Caco-2 (cell line): ENCODE measurements at regions not wholly inside any gene's neighbourhood (a gene's known extent, or its start where the extent isn't known, plus 50 kb on each side); places are given as distances from the start of the nearest gene placed in this dataset.

Source experiments
- BruUV-seq: library from RNA; stranded (reverse); fragments of 400-500 nt; replicated peaks from 2 replicates; lab custom pipeline; 2021; lab: Mats Ljungman, UMichigan
- CTCF ChIA-PET: fragments of 300-600 bp; sonication (Branson Sonifier 250); formaldehyde crosslinking; loops from one replicate; lab custom pipeline; 2022; ENCODE audit warnings: antibody characterized with exemption; lab: Charles Lee
- POLR2A ChIA-PET: fragments of 300-600 bp; sonication (Branson Sonifier 250); formaldehyde crosslinking; loops from one replicate; lab custom pipeline; 2022; ENCODE audit warnings: antibody characterized with exemption; lab: Charles Lee
- DNase-seq, 2 experiments: peaks; one replicate each; pipeline versions ENCODE4 v3.0.0 to v3.0.0-alpha.2; 2020 to 2022
- H3K27me3 ChIP-seq: replicated peaks from 2 replicates; pipeline ENCODE4 v1.6.0; 2011; ENCODE audit warnings: low read length; ENCODE audit not compliant: control insufficient read depth, insufficient read depth
- H3K36me3 ChIP-seq: 2 replicates; pipeline ENCODE4 v1.5.1; 2011; ENCODE audit warnings: low read length; ENCODE audit not compliant: control insufficient read depth, insufficient read depth
- H3K4me1 ChIP-seq: fragments of 250-450 bp; sonication (Bioruptor Pico); 2 replicates; pipeline ENCODE4 v1.5.1; 2020; ENCODE audit warnings: mild to moderate bottlenecking
- H3K4me3 ChIP-seq: 2 replicates; pipeline ENCODE4 v1.5.1; 2011; ENCODE audit warnings: low read depth, mild to moderate bottlenecking, control low read depth, low read length
- H3K9me3 ChIP-seq: fragments of 250-450 bp; sonication (Bioruptor Pico); 2 replicates; pipeline ENCODE4 v1.5.1; 2020; ENCODE audit warnings: mild to moderate bottlenecking, moderate library complexity
- H3K27ac Mint-ChIP-seq: one replicate; pipeline ENCODE4 v1.8.0; 2022; ENCODE audit warnings: mixed read lengths; ENCODE audit not compliant: unreplicated experiment
- H3K27me3 Mint-ChIP-seq: one replicate; pipeline ENCODE4 v1.8.0; 2022; ENCODE audit warnings: mixed read lengths; ENCODE audit not compliant: insufficient read depth, unreplicated experiment
- H3K36me3 Mint-ChIP-seq: one replicate; pipeline ENCODE4 v1.8.0; 2022; ENCODE audit warnings: mild to moderate bottlenecking, mixed read lengths; ENCODE audit not compliant: insufficient read depth, unreplicated experiment
- H3K4me1 Mint-ChIP-seq: one replicate; pipeline ENCODE4 v1.8.0; 2022; ENCODE audit warnings: low read depth, mixed read lengths; ENCODE audit not compliant: unreplicated experiment
- H3K4me3 Mint-ChIP-seq: one replicate; pipeline ENCODE4 v1.8.0; 2022; ENCODE audit warnings: mild to moderate bottlenecking, moderate library complexity, mixed read lengths; ENCODE audit not compliant: unreplicated experiment
- H3K9me3 Mint-ChIP-seq: one replicate; pipeline ENCODE4 v1.8.0; 2022; ENCODE audit warnings: mixed read lengths; ENCODE audit not compliant: unreplicated experiment
- intact Hi-C: fragments of 100-400 bp; cut with micrococcal nuclease; formaldehyde crosslinking; loops from one replicate; pipeline ENCODE4 v1.10.0; 2022; ENCODE audit not compliant: unreplicated experiment
- TF ChIP-seq, protein P1 (sequence below), 2 experiments: fragments of 200-600 bp in 1 of 2; IDR thresholded peaks; 1 replicate in 1 of 2; 2 replicates in 1 of 2; pipeline versions ENCODE4 v1.5.1 to v1.8.0; 2011 to 2022; ENCODE audit warnings: antibody characterized with exemption in 1 of 2, control low read depth in 1 of 2, inconsistent platforms in 1 of 2, low read depth in 1 of 2, low read length in 1 of 2, mild to moderate bottlenecking in 1 of 2, moderate library complexity in 1 of 2; ENCODE audit not compliant: insufficient read depth in 1 of 2, severe bottlenecking in 1 of 2, unreplicated experiment in 1 of 2

DNA sequence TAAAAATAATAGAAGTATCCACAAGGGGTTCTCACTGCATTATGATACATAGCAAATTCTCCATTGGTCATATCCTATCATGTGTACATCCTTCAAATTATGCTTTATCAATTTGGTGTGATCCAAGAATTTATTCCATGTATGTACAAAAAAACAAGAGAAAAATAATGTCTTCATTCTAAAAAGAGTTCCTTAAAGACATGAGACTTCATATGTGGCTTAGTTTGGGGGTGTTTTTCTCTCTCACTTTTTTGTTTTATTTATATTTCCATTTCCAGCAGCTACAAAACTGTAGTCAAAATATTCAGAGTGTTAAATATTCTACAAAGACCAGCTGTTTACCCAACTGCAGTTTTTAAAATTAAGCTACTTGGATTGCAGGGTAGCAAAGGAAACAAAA, 972.0 kb downstream of the DTWD2 start:
- intact Hi-C loops = no loop called here
- TF ChIP-seq, protein P1, sequence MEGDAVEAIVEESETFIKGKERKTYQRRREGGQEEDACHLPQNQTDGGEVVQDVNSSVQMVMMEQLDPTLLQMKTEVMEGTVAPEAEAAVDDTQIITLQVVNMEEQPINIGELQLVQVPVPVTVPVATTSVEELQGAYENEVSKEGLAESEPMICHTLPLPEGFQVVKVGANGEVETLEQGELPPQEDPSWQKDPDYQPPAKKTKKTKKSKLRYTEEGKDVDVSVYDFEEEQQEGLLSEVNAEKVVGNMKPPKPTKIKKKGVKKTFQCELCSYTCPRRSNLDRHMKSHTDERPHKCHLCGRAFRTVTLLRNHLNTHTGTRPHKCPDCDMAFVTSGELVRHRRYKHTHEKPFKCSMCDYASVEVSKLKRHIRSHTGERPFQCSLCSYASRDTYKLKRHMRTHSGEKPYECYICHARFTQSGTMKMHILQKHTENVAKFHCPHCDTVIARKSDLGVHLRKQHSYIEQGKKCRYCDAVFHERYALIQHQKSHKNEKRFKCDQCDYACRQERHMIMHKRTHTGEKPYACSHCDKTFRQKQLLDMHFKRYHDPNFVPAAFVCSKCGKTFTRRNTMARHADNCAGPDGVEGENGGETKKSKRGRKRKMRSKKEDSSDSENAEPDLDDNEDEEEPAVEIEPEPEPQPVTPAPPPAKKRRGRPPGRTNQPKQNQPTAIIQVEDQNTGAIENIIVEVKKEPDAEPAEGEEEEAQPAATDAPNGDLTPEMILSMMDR (IDR thresholded peaks at IDR 0.05; ENCODE audit: insufficient read depth in 1 of 2, low read depth in 1 of 2, low read length in 1 of 2, severe bottlenecking in 1 of 2, unreplicated experiment in 1 of 2) = no peak
- Histone ChIP-seq H3K4me3 (no peak overlapping the region), H3K36me3 (no peaks in the 10 kb centered on the region), H3K9me3 (no peaks in the 10 kb centered on the region), H3K4me1 (peaks cover 12% of the 10 kb centered on the region), H3K27me3 (no peaks in the 10 kb centered on the region)
- CTCF ChIA-PET = no interaction called here
- H3K36me3 Mint-ChIP-seq = no peaks in the 10 kb centered on the region
- H3K4me1 Mint-ChIP-seq = peaks cover 14% of the 10 kb centered on the region
- peaks cover 3% of the 10 kb centered on the region for H3K27me3 Mint-ChIP-seq
- H3K9me3 Mint-ChIP-seq = no peaks in the 10 kb centered on the region
- no peak for DNase-seq
- BruUV-seq = no TSS peak
- POLR2A ChIA-PET = no interaction called here
- H3K4me3 Mint-ChIP-seq = no peak overlapping the region
- no peak overlapping the region for H3K27ac Mint-ChIP-seq

DNA sequence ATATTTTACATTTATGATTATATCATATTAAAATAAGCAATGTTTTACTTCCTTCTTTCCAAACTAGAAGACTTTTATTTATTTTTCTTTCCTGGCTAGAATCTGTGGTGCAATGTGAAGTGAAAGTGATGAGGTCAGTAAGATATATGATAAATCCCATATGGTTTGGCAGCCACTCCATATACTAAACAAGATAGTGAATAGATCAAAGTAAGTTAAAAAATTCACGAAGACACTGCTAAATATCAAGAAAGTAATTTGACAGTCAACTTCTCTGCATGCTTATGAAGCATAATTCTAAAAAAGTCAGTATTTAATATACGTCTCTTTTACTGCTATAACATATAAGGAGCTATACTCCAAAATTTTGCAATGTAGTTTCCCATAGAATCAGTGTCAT, 972.8 kb downstream of the DTWD2 start:
- POLR2A ChIA-PET = no interaction called here
- TF ChIP-seq, protein P1 (IDR thresholded peaks at IDR 0.05; ENCODE audit: insufficient read depth in 1 of 2, low read depth in 1 of 2, low read length in 1 of 2, severe bottlenecking in 1 of 2, unreplicated experiment in 1 of 2) = no peak

DNA sequence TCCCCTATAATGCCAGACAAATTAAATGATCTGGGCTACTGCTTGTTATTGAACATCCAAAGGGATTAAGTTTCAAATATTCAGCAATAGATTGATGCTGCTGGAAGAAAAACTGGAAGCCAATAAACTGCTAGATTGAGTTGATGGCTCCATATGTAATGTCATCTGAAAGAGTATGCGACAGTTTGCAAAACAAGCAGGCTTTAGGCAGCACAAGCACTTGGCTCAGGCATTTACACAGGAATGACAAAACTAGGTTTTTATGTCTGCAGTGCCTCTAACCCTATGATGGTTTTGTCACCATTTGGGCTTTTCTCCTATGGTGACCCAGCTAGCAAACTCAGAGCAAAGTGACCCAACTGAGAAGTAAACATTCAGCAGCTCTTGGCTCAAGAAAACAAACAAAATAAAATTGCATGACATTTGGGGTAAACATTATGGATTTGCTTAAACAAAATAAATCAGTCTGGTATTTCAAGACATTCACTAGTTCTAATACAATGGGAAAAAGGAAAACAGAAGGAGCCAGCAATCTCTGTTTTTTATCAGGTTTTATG, 978.5 kb downstream of the DTWD2 start:
- DNase-seq = no peak

More for the DNA sequence above, 972.8 kb downstream of the DTWD2 start:
- Mint-ChIP-seq H3K4me3 (no peak overlapping the region), H3K27me3 (peaks cover 7% of the 10 kb centered on the region), H3K36me3 (no peaks in the 10 kb centered on the region), H3K4me1 (peaks cover 11% of the 10 kb centered on the region), H3K27ac (no peak overlapping the region), H3K9me3 (no peaks in the 10 kb centered on the region)
- Histone ChIP-seq H3K4me1 (peaks cover 8% of the 10 kb centered on the region), H3K36me3 (no peaks in the 10 kb centered on the region), H3K9me3 (no peaks in the 10 kb centered on the region), H3K27me3 (no peaks in the 10 kb centered on the region), H3K4me3 (no peak overlapping the region)
- no TSS peak for BruUV-seq
- CTCF ChIA-PET = no interaction called here
- no peak for DNase-seq
- intact Hi-C loops = no loop called here

More for the DNA sequence above, 978.5 kb downstream of the DTWD2 start:
- ChIA-PET CTCF (no interaction called here), POLR2A (no interaction called here)
- Histone ChIP-seq H3K27me3 (no peaks in the 10 kb centered on the region), H3K9me3 (no peaks in the 10 kb centered on the region), H3K4me1 (no peaks in the 10 kb centered on the region), H3K4me3 (no peak overlapping the region), H3K36me3 (no peaks in the 10 kb centered on the region)
- peaks cover 9% of the 10 kb centered on the region for H3K27me3 Mint-ChIP-seq
- H3K27ac Mint-ChIP-seq = no peak overlapping the region
- TF ChIP-seq, protein P1 (IDR thresholded peaks at IDR 0.05; ENCODE audit: insufficient read depth in 1 of 2, low read depth in 1 of 2, low read length in 1 of 2, severe bottlenecking in 1 of 2, unreplicated experiment in 1 of 2) = no peak
- BruUV-seq = no TSS peak
- intact Hi-C loops = no loop called here
- no peak overlapping the region for H3K4me3 Mint-ChIP-seq
- no peaks in the 10 kb centered on the region for H3K4me1 Mint-ChIP-seq
- no peaks in the 10 kb centered on the region for H3K36me3 Mint-ChIP-seq
- no peaks in the 10 kb centered on the region for H3K9me3 Mint-ChIP-seq
